ENCODE measurements at regions not wholly inside any gene's neighbourhood (a gene's known extent, or its start where the extent isn't known, plus 50 kb on each side); places are given as distances from the start of the nearest gene placed in this dataset.

DNA sequence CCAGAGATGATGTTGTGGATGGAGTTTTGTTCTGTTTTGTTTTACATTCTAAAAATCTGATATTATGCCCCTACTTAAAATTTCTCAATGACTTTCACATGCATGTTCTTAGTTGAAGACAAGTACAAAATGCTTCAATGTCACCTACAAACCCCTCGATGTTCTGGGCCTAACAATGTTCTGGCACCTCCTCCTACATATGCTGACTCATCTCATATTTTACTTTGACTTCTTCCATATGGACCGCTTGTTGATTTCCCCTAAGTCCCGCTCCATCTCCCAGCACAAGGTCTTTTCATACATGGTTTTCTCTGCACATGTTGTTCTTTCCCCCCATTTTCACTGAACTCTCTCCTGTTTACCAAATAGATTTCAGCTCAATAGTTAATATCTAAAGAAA lies 441.4 kb downstream of the CNTN6 start:
- H3K27me3 ChIP-seq: no peaks in the 10 kb centered on the region
- no peaks in the 10 kb centered on the region for H3K36me3 ChIP-seq (ENCODE audit: low read depth, missing control alignments)
- no peak overlapping the region for H3K27ac ChIP-seq
- H3K9me3 ChIP-seq: no peaks in the 10 kb centered on the region
- DNase-seq: no peak
- intact Hi-C loops (cut with DNase I; ENCODE audit: low total_unique reads): no loop called here
- no peak overlapping the region for H3K4me3 ChIP-seq
- H3K4me1 ChIP-seq: no peaks in the 10 kb centered on the region
- WGBS, 2 donors: 72 to 79% methylated on average over 3 of the region's 3 CpGs
- TF ChIP-seq POLR2A (IDR thresholded peaks at IDR 0.05): no peak
- TF ChIP-seq, protein P1, sequence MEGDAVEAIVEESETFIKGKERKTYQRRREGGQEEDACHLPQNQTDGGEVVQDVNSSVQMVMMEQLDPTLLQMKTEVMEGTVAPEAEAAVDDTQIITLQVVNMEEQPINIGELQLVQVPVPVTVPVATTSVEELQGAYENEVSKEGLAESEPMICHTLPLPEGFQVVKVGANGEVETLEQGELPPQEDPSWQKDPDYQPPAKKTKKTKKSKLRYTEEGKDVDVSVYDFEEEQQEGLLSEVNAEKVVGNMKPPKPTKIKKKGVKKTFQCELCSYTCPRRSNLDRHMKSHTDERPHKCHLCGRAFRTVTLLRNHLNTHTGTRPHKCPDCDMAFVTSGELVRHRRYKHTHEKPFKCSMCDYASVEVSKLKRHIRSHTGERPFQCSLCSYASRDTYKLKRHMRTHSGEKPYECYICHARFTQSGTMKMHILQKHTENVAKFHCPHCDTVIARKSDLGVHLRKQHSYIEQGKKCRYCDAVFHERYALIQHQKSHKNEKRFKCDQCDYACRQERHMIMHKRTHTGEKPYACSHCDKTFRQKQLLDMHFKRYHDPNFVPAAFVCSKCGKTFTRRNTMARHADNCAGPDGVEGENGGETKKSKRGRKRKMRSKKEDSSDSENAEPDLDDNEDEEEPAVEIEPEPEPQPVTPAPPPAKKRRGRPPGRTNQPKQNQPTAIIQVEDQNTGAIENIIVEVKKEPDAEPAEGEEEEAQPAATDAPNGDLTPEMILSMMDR (IDR thresholded peaks at IDR 0.05): no peak

DNA sequence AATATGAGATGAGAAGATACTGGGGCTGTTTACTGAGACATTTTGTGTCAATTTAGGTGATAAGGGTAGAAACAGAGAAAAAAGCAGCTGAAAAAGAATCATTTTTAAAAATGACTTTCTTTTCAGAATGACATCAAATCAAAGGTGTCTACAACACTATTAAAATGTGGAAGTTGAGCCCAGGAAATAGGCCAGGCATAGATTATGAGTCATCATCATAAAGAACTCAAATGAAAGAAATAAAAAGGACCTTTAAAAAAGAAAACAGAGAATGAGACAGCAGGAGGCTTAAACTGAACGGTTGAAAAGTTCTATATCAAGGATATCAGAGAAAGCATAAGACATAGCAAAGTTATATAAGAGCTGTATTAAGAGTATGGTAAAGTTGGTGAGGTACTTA lies 442.5 kb downstream of the CNTN6 start:
- Histone ChIP-seq H3K4me3 (no peak overlapping the region), H3K27me3 (no peaks in the 10 kb centered on the region), H3K27ac (no peak overlapping the region), H3K36me3 (ENCODE audit: low read depth, missing control alignments) (no peaks in the 10 kb centered on the region), H3K9me3 (no peaks in the 10 kb centered on the region), H3K4me1 (no peaks in the 10 kb centered on the region)
- 75 to 84% methylated on average over 1 of the region's 1 CpG for WGBS, 2 donors
- no peak for DNase-seq
- TF ChIP-seq, protein P1 (IDR thresholded peaks at IDR 0.05): no peak
- TF ChIP-seq POLR2A (IDR thresholded peaks at IDR 0.05): no peak
- intact Hi-C loops (cut with DNase I; ENCODE audit: low total_unique reads): no loop called here

DNA sequence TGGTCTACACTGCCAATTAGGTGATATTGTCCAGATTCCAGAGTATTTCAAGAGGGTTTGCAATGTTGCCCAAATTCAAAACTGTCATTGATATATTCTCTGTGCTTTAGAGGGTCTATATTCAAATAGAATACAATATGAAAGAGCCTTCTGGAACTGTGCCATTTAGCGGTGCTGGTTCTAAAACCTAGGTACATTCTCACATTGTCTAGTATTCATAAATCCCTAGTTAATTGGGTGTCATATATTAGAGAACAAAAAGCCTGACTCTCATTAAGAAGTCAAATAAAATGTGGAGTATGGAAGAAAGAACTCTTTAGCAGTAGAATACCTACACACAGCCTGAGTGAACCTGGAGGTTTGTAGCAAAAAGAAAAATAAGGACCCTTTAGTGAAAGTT lies 447.9 kb downstream of the CNTN6 start:
- intact Hi-C loops (cut with DNase I; ENCODE audit: low total_unique reads): no loop called here
- Histone ChIP-seq H3K36me3 (ENCODE audit: low read depth, missing control alignments) (no peaks in the 10 kb centered on the region), H3K27ac (no peak overlapping the region), H3K9me3 (no peaks in the 10 kb centered on the region), H3K4me3 (no peak overlapping the region), H3K27me3 (no peaks in the 10 kb centered on the region), H3K4me1 (no peaks in the 10 kb centered on the region)
- 86 to 96% methylated on average over 1 of the region's 1 CpG for WGBS, 2 donors
- TF ChIP-seq, protein P1 (IDR thresholded peaks at IDR 0.05): no peak
- no peak for TF ChIP-seq POLR2A (IDR thresholded peaks at IDR 0.05)
- DNase-seq: no peak

DNA sequence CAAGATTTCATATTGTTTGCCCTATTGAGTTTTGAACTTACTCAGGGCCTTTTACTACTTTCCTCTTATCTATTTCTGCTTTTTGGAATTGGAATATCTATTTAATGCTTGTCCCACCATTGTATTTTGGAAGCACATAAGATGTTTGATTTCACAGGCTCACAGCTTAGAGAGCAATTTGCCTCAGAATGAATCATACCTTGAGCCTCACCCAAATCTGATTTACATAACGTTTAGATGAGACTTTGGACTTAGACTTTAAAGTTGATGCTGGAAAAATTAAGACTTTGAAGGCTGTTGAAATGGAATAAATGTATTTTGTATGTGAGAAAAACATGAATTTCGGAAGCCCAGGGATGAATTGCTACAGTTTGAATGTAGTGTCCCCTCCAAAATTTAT lies 458.9 kb downstream of the CNTN6 start:
- Histone ChIP-seq H3K9me3 (no peaks in the 10 kb centered on the region), H3K27me3 (no peaks in the 10 kb centered on the region), H3K27ac (no peak overlapping the region), H3K36me3 (ENCODE audit: low read depth, missing control alignments) (no peaks in the 10 kb centered on the region), H3K4me3 (no peak overlapping the region), H3K4me1 (no peaks in the 10 kb centered on the region)
- intact Hi-C loops (cut with DNase I; ENCODE audit: low total_unique reads): no loop called here
- TF ChIP-seq, protein P1 (IDR thresholded peaks at IDR 0.05): no peak
- no peak for TF ChIP-seq POLR2A (IDR thresholded peaks at IDR 0.05)
- 73 to 79% methylated on average over 2 of the region's 2 CpGs for WGBS, 2 donors
- DNase-seq: no peak

DNA sequence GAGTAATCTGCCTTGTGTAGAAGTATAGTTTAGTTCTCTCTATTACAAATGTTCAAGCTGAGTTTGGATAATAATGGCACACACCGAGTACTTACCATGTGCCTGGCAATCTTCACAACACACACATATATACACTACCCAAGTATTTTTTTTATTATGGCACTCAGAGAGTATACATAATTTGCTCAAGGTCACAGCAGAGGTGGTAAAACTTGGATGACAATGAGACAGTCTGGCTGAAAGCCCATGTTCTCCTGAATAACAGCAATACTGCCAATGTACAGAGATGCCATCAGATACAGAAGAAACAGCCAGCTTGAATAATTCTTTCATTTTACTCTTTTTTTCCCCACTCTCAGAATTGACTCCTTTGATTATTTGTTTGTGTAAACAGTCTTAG lies 460.0 kb downstream of the CNTN6 start:
- no peaks in the 10 kb centered on the region for H3K4me1 ChIP-seq
- no peak for DNase-seq
- H3K9me3 ChIP-seq: no peaks in the 10 kb centered on the region
- H3K36me3 ChIP-seq (ENCODE audit: low read depth, missing control alignments): no peaks in the 10 kb centered on the region
- 71 to 83% methylated on average over 1 of the region's 1 CpG for WGBS, 2 donors
- TF ChIP-seq POLR2A (IDR thresholded peaks at IDR 0.05): no peak
- TF ChIP-seq, protein P1 (IDR thresholded peaks at IDR 0.05): no peak
- no peaks in the 10 kb centered on the region for H3K27me3 ChIP-seq
- no peak overlapping the region for H3K4me3 ChIP-seq
- intact Hi-C loops (cut with DNase I; ENCODE audit: low total_unique reads): no loop called here
- H3K27ac ChIP-seq: no peak overlapping the region

Data from testis (tissue), 2 donors.